Breast epithelium (tissue), 4 donors: ENCODE measurements at regions not wholly inside any gene's neighbourhood (a gene's known extent, or its start where the extent isn't known, plus 50 kb on each side); places are given as distances from the start of the nearest gene placed in this dataset.

Source experiments
- DNase-seq, 2 donors: peaks; one replicate each; pipeline ENCODE4 v3.0.0-alpha.2; 2019; ENCODE audit warnings: low spot score in 2 of 2
- H3K27ac ChIP-seq, 2 donors: fragments of 200-600 bp; sonication (generic) in 1 of 2; one replicate each; pipeline ENCODE4 v1.5.1; 2016 to 2019; ENCODE audit warnings: mild to moderate bottlenecking in 1 of 2
- H3K27me3 ChIP-seq, 2 donors: fragments of 200-600 bp; sonication (generic) in 1 of 2; one replicate each; pipeline versions ENCODE4 v1.5.1 to v1.6.0; 2017 to 2019; ENCODE audit warnings: control low read depth in 1 of 2, mild to moderate bottlenecking in 1 of 2
- H3K36me3 ChIP-seq: fragments of 200-600 bp; one replicate; pipeline ENCODE4 v1.5.1; 2019
- H3K4me1 ChIP-seq, 2 donors: fragments of 200-600 bp; sonication (generic); one replicate each; pipeline ENCODE4 v1.5.1; 2016 to 2019; ENCODE audit warnings: control low read depth in 1 of 2
- H3K4me3 ChIP-seq, 3 donors: fragments of 200-600 bp; sonication (generic); 1 replicate in 2 of 3; 2 replicates in 1 of 3; pipeline ENCODE4 v1.5.1; 2016 to 2019; ENCODE audit warnings: mild to moderate bottlenecking in 3 of 3, moderate library complexity in 2 of 3
- H3K9me3 ChIP-seq, 2 donors: fragments of 200-600 bp; sonication (generic) in 1 of 2; one replicate each; pipeline ENCODE4 v1.5.1; 2016 to 2019; ENCODE audit warnings: control low read depth in 1 of 2
- CTCF ChIP-seq, 3 donors: fragments of 450-650 bp; IDR thresholded peaks; one replicate each; pipeline ENCODE4 v1.5.1; 2016 to 2017; ENCODE audit warnings: antibody characterized with exemption in 3 of 3, mild to moderate bottlenecking in 3 of 3, moderate library complexity in 3 of 3
- POLR2A ChIP-seq: fragments of 450-650 bp; IDR thresholded peaks from one replicate; pipeline ENCODE4 v1.6.1; 2016; ENCODE audit warnings: antibody characterized with exemption, mild to moderate bottlenecking, moderate library complexity
- POLR2AphosphoS5 ChIP-seq, 3 donors: sonication (generic); formaldehyde crosslinking; IDR thresholded peaks; one replicate each; pipeline ENCODE4 v1.6.1; 2017; ENCODE audit warnings: antibody characterized with exemption in 3 of 3
- intact Hi-C: fragments of 100-400 bp; cut with DNase I; formaldehyde crosslinking; loops from one replicate; pipeline ENCODE4 v1.15.1; 2023; ENCODE audit warnings: low total_unique reads

- H3K4me3 ChIP-seq = no peak overlapping the region
- intact Hi-C loops = no loop called here
- no peak for DNase-seq
Observed at GRCh38 chr18:62454527-62454926, 68.3 kb upstream of the ZCCHC2 start.

GRCh38 chr18:62455222-62455621 lies 67.6 kb upstream of the ZCCHC2 start:
- Histone ChIP-seq H3K36me3 (no peaks in the 10 kb centered on the region), H3K27me3 (no peaks in the 10 kb centered on the region), H3K4me1 (peaks cover 0 to 11% of the 10 kb centered on the region in 2 donors), H3K4me3 (no peak overlapping the region), H3K27ac (no peak overlapping the region), H3K9me3 (no peaks in the 10 kb centered on the region)
- TF ChIP-seq CTCF (IDR thresholded peaks at IDR 0.05) = no peak
- TF ChIP-seq POLR2AphosphoS5 (IDR thresholded peaks at IDR 0.05) = no peak
- no peak for TF ChIP-seq POLR2A
- intact Hi-C loops = no loop called here
- no peak for DNase-seq

More at GRCh38 chr18:62454527-62454926, 68.3 kb upstream of the ZCCHC2 start:
- no peaks in the 10 kb centered on the region for H3K27me3 ChIP-seq
- no peaks in the 10 kb centered on the region for H3K9me3 ChIP-seq
- H3K4me1 ChIP-seq = peaks cover 0 to 11% of the 10 kb centered on the region in 2 donors
- TF ChIP-seq CTCF (IDR thresholded peaks at IDR 0.05) (no peak), POLR2A (no peak), POLR2AphosphoS5 (IDR thresholded peaks at IDR 0.05) (no peak)
- no peak overlapping the region for H3K27ac ChIP-seq
- H3K36me3 ChIP-seq = no peaks in the 10 kb centered on the region

- Histone ChIP-seq H3K27me3 (no peaks in the 10 kb centered on the region), H3K9me3 (no peaks in the 10 kb centered on the region), H3K27ac (no peak overlapping the region), H3K36me3 (no peaks in the 10 kb centered on the region), H3K4me3 (no peak overlapping the region), H3K4me1 (no peaks in the 10 kb centered on the region)
- TF ChIP-seq POLR2A = no peak
- TF ChIP-seq POLR2AphosphoS5 (IDR thresholded peaks at IDR 0.05) = no peak
- TF ChIP-seq CTCF (IDR thresholded peaks at IDR 0.05) = no peak
- DNase-seq = no peak
- intact Hi-C loops = no loop called here
Observed at GRCh38 chr18:62457877-62458276, 64.9 kb upstream of the ZCCHC2 start.

GRCh38 chr18:62458346-62458745 lies 64.5 kb upstream of the ZCCHC2 start:
- no peak for DNase-seq
- Histone ChIP-seq H3K4me3 (no peak overlapping the region), H3K36me3 (no peaks in the 10 kb centered on the region), H3K4me1 (no peaks in the 10 kb centered on the region), H3K9me3 (no peaks in the 10 kb centered on the region), H3K27ac (no peak overlapping the region), H3K27me3 (no peaks in the 10 kb centered on the region)
- intact Hi-C loops = no loop called here
- TF ChIP-seq POLR2AphosphoS5 (IDR thresholded peaks at IDR 0.05) (no peak), CTCF (IDR thresholded peaks at IDR 0.05) (no peak), POLR2A (no peak)

GRCh38 chr18:62458868-62459716 lies 63.7 kb upstream of the ZCCHC2 start:
- no peak for TF ChIP-seq CTCF (IDR thresholded peaks at IDR 0.05)
- no peak for TF ChIP-seq POLR2A
- TF ChIP-seq POLR2AphosphoS5 (IDR thresholded peaks at IDR 0.05) = no peak
- Histone ChIP-seq H3K27me3 (no peaks in the 10 kb centered on the region), H3K36me3 (no peaks in the 10 kb centered on the region), H3K4me1 (no peaks in the 10 kb centered on the region), H3K27ac (no peak overlapping the region), H3K9me3 (no peaks in the 10 kb centered on the region), H3K4me3 (no peak overlapping the region)
- intact Hi-C loops = no loop called here
- DNase-seq = no peak
